ENCODE measurements at regions not wholly inside any gene's neighbourhood (a gene's known extent, or its start where the extent isn't known, plus 50 kb on each side); places are given as distances from the start of the nearest gene placed in this dataset.

DNA sequence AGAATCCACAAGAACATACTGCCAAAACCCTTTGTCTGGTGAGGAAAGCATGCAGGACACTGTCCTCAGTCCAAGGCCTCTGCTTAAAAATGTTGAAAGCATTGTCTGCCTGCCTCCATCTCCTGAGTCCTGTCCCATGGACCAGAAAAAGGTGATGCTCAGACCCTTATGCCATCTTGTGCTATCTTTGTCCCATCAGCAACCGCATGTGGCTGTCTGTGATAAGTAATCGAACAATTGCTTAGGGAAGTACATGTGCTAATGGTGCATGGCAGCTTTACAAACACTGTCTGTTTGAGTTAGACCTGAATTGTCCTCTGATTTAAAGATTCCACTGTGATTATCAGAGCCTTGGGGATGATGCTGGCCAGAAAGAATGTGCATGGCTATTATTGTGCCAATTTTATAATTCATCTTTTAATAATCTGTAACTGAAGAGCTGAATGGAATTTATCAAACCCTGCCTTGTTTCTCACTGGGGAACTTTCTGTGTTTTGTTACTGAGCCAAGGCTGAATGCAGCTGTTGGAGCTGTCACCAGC is 177.5 kb downstream of the DACT1 start:
- Histone ChIP-seq H3K4me3 (replicated peaks in 1 of 2; ENCODE audit: low read depth in 1 of 2, low read length in 2 of 2) (no peak overlapping the region), H3K27me3 (ENCODE audit: insufficient read depth, low read length) (no peaks in the 10 kb centered on the region), H3K27ac (ENCODE audit: low read depth, low read length) (no peak overlapping the region), H3K4me2 (ENCODE audit: low read length) (no peak overlapping the region), H4K20me1 (ENCODE audit: insufficient read depth) (no peaks in the 10 kb centered on the region), H3K36me3 (ENCODE audit: control insufficient read depth in 1 of 2, insufficient read depth in 2 of 2, low read length in 2 of 2) (no peaks in the 10 kb centered on the region), H3K9me3 (ENCODE audit: control insufficient read depth in 1 of 2, insufficient read depth in 1 of 2, low read depth in 1 of 2, low read length in 2 of 2) (no peaks in the 10 kb centered on the region), H3K4me1 (ENCODE audit: control insufficient read depth in 1 of 2, insufficient read depth in 2 of 2, low read length in 2 of 2) (no peaks in the 10 kb centered on the region), H3K9me2 (ENCODE audit: insufficient read depth) (no peaks in the 10 kb centered on the region), H2AFZ (ENCODE audit: low read depth, low read length, poor library complexity, severe bottlenecking) (no peak overlapping the region), H3K79me2 (ENCODE audit: insufficient read depth, low read length) (no peaks in the 10 kb centered on the region), H3K9ac (ENCODE audit: low read length) (no peak overlapping the region)
- ATAC-seq (no peak), DNase-seq (ENCODE audit: low read depth, low spot score) (no peak)
- ChIA-PET CTCF (interaction anchor here (1.5 kb wide), 1 partner anchor 12 kb away, joined by 5 read pairs; no protein-coding TSS in a partner anchor), RAD21 (ENCODE audit: low non-redundant PET in 1 of 2, low total read pairs in 2 of 2, uncharacterized antibody in 2 of 2, unreplicated experiment in 2 of 2) (no interaction called here), POLR2A (no interaction called here)
- intact Hi-C loops (cut with micrococcal nuclease), result no loop called here
- no TSS peak for BruUV-seq (replicated peaks)
- TF ChIP-seq, protein P1, sequence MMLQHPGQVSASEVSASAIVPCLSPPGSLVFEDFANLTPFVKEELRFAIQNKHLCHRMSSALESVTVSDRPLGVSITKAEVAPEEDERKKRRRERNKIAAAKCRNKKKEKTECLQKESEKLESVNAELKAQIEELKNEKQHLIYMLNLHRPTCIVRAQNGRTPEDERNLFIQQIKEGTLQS (IDR thresholded peaks at IDR 0.05), result no peak
- TF ChIP-seq, protein P2, sequence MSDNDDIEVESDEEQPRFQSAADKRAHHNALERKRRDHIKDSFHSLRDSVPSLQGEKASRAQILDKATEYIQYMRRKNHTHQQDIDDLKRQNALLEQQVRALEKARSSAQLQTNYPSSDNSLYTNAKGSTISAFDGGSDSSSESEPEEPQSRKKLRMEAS (IDR thresholded peaks at IDR 0.05), result no peak
- TF ChIP-seq POLR2AphosphoS5 (IDR thresholded peaks at IDR 0.05; ENCODE audit: low read depth, low read length) (no peak), CEBPB (IDR thresholded peaks at IDR 0.05; ENCODE audit: low read depth) (no peak), ZFX (IDR thresholded peaks at IDR 0.05) (no peak), EZH2phosphoT487 (IDR thresholded peaks at IDR 0.05; ENCODE audit: borderline replicate concordance) (no peak), YY1 (IDR thresholded peaks at IDR 0.05; ENCODE audit: extremely low read depth, insufficient replicate concordance, low read depth, low read length) (no peak), SRF (IDR thresholded peaks at IDR 0.05; ENCODE audit: low read depth) (no peak), TCF7L2 (IDR thresholded peaks at IDR 0.05; ENCODE audit: borderline replicate concordance, extremely low read depth, insufficient read depth, insufficient read length) (no peak), POLR2A (IDR thresholded peaks at IDR 0.05; ENCODE audit: borderline replicate concordance, extremely low read depth, insufficient read depth, insufficient read length) (no peak), ZNF274 (IDR thresholded peaks at IDR 0.05; ENCODE audit: low read depth, low read length) (no peak), CBX3 (IDR thresholded peaks at IDR 0.05; ENCODE audit: low read depth) (no peak), ELF1 (IDR thresholded peaks at IDR 0.05; ENCODE audit: borderline replicate concordance, low read depth) (no peak)
- TF ChIP-seq, protein P3, sequence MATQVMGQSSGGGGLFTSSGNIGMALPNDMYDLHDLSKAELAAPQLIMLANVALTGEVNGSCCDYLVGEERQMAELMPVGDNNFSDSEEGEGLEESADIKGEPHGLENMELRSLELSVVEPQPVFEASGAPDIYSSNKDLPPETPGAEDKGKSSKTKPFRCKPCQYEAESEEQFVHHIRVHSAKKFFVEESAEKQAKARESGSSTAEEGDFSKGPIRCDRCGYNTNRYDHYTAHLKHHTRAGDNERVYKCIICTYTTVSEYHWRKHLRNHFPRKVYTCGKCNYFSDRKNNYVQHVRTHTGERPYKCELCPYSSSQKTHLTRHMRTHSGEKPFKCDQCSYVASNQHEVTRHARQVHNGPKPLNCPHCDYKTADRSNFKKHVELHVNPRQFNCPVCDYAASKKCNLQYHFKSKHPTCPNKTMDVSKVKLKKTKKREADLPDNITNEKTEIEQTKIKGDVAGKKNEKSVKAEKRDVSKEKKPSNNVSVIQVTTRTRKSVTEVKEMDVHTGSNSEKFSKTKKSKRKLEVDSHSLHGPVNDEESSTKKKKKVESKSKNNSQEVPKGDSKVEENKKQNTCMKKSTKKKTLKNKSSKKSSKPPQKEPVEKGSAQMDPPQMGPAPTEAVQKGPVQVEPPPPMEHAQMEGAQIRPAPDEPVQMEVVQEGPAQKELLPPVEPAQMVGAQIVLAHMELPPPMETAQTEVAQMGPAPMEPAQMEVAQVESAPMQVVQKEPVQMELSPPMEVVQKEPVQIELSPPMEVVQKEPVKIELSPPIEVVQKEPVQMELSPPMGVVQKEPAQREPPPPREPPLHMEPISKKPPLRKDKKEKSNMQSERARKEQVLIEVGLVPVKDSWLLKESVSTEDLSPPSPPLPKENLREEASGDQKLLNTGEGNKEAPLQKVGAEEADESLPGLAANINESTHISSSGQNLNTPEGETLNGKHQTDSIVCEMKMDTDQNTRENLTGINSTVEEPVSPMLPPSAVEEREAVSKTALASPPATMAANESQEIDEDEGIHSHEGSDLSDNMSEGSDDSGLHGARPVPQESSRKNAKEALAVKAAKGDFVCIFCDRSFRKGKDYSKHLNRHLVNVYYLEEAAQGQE (IDR thresholded peaks at IDR 0.05; ENCODE audit: low read depth), result no peak
- TF ChIP-seq, protein P4, sequence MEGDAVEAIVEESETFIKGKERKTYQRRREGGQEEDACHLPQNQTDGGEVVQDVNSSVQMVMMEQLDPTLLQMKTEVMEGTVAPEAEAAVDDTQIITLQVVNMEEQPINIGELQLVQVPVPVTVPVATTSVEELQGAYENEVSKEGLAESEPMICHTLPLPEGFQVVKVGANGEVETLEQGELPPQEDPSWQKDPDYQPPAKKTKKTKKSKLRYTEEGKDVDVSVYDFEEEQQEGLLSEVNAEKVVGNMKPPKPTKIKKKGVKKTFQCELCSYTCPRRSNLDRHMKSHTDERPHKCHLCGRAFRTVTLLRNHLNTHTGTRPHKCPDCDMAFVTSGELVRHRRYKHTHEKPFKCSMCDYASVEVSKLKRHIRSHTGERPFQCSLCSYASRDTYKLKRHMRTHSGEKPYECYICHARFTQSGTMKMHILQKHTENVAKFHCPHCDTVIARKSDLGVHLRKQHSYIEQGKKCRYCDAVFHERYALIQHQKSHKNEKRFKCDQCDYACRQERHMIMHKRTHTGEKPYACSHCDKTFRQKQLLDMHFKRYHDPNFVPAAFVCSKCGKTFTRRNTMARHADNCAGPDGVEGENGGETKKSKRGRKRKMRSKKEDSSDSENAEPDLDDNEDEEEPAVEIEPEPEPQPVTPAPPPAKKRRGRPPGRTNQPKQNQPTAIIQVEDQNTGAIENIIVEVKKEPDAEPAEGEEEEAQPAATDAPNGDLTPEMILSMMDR (IDR thresholded peaks at IDR 0.05 in 2 of 3, conservative IDR thresholded peaks at IDR 0.05 in 1 of 3; ENCODE audit: borderline replicate concordance in 1 of 3, insufficient read depth in 1 of 3, low read depth in 2 of 3, low read length in 2 of 3), result no peak
